CD4-positive, alpha-beta memory T cell (primary cell): ENCODE measurements at regions not wholly inside any gene's neighbourhood (a gene's known extent, or its start where the extent isn't known, plus 50 kb on each side); places are given as distances from the start of the nearest gene placed in this dataset.

Experiments used
- CTCF ChIA-PET: fragments of 350-600 bp; sonication (Branson Sonifier 250); formaldehyde crosslinking; loops from one replicate; lab custom pipeline; 2021; ENCODE audit warnings: inconsistent platforms; ENCODE audit not compliant: partially characterized antibody; lab: Charles Lee
- POLR2A ChIA-PET: fragments of 350-600 bp; sonication (Branson Sonifier 250); formaldehyde crosslinking; loops from one replicate; lab custom pipeline; 2021; ENCODE audit not compliant: partially characterized antibody; lab: Charles Lee
- DNase-seq, 5 donors: peaks; one replicate each; pipeline versions ENCODE4 v3.0.0 to v3.0.0-alpha.2; 2020 to 2022; ENCODE audit warnings: mixed read lengths in 1 of 5
- H3K27ac ChIP-seq: one replicate; pipeline ENCODE4 v1.7.0; 2013; ENCODE audit warnings: low read depth, low read length
- H3K27me3 ChIP-seq: 2 replicates; pipeline ENCODE4 v1.7.0; 2013; ENCODE audit warnings: mild to moderate bottlenecking, low read length, moderate library complexity; ENCODE audit not compliant: insufficient read depth
- H3K36me3 ChIP-seq: 2 replicates; pipeline ENCODE4 v1.7.0; 2013; ENCODE audit warnings: mild to moderate bottlenecking, low read length, moderate library complexity; ENCODE audit not compliant: insufficient read depth
- H3K4me1 ChIP-seq: 2 replicates; pipeline ENCODE4 v1.7.0; 2013; ENCODE audit warnings: mild to moderate bottlenecking, low read length, moderate library complexity; ENCODE audit not compliant: insufficient read depth
- H3K4me3 ChIP-seq, 2 donors: one replicate each; pipeline ENCODE4 v1.7.0; 2013; ENCODE audit warnings: low read length in 2 of 2, mild to moderate bottlenecking in 1 of 2
- H3K9me3 ChIP-seq, 2 donors: one replicate each; pipeline ENCODE4 v1.7.0; 2013; ENCODE audit warnings: low read length in 2 of 2, control low read depth in 1 of 2; ENCODE audit not compliant: control insufficient read depth in 1 of 2
- H3K27ac Mint-ChIP-seq, 7 donors: one replicate each; pipeline ENCODE4 v1.8.0; 2020 to 2021; ENCODE audit warnings: mixed read lengths in 7 of 7, mild to moderate bottlenecking in 6 of 7, inconsistent platforms in 3 of 7, moderate library complexity in 3 of 7
- H3K27me3 Mint-ChIP-seq, 2 donors: one replicate each; pipeline ENCODE4 v1.8.0; 2020 to 2021; ENCODE audit warnings: mixed read lengths in 2 of 2
- H3K36me3 Mint-ChIP-seq, 2 donors: one replicate each; pipeline ENCODE4 v1.8.0; 2020 to 2021; ENCODE audit warnings: mixed read lengths in 2 of 2, inconsistent platforms in 1 of 2, mild to moderate bottlenecking in 1 of 2
- H3K4me1 Mint-ChIP-seq, 4 donors: one replicate each; pipeline ENCODE4 v1.8.0; 2020 to 2021; ENCODE audit warnings: mixed read lengths in 4 of 4, mild to moderate bottlenecking in 1 of 4
- H3K4me3 Mint-ChIP-seq, 8 donors: one replicate each; pipeline ENCODE4 v1.8.0; 2020 to 2021; ENCODE audit warnings: mixed read lengths in 8 of 8, mild to moderate bottlenecking in 7 of 8, moderate library complexity in 6 of 8, inconsistent platforms in 3 of 8
- H3K9me3 Mint-ChIP-seq, 8 donors: one replicate each; pipeline ENCODE4 v1.8.0; 2020 to 2021; ENCODE audit warnings: mixed read lengths in 8 of 8, mild to moderate bottlenecking in 5 of 8, inconsistent platforms in 3 of 8, moderate library complexity in 1 of 8
- intact Hi-C: fragments of 100-400 bp; cut with micrococcal nuclease; formaldehyde crosslinking; loops from one replicate; pipeline ENCODE4 v1.15.1; 2023

- no peaks in the 10 kb centered on the region for H3K9me3 ChIP-seq
- no peaks in the 10 kb centered on the region for H3K36me3 Mint-ChIP-seq
- H3K4me3 Mint-ChIP-seq = no peak overlapping the region
- POLR2A ChIA-PET = no interaction called here
- CTCF ChIA-PET = no interaction called here
- no peaks in the 10 kb centered on the region for H3K4me1 ChIP-seq
- no peak for DNase-seq
- no peaks in the 10 kb centered on the region for H3K36me3 ChIP-seq
- no peaks in the 10 kb centered on the region for H3K27me3 ChIP-seq
- H3K27ac ChIP-seq = no peak overlapping the region
- H3K4me3 ChIP-seq = no peak overlapping the region
- H3K4me1 Mint-ChIP-seq = no peaks in the 10 kb centered on the region
- intact Hi-C loops = no loop called here
- H3K27me3 Mint-ChIP-seq = peaks cover 0 to 2% of the 10 kb centered on the region in 2 donors
- peaks cover 0 to 15% (median 1%) of the 10 kb centered on the region in 8 donors for H3K9me3 Mint-ChIP-seq
- no peak overlapping the region for H3K27ac Mint-ChIP-seq
Measured at GRCh38 chr9:115862021-115862420, 291.6 kb upstream of the PAPPA start.

DNA sequence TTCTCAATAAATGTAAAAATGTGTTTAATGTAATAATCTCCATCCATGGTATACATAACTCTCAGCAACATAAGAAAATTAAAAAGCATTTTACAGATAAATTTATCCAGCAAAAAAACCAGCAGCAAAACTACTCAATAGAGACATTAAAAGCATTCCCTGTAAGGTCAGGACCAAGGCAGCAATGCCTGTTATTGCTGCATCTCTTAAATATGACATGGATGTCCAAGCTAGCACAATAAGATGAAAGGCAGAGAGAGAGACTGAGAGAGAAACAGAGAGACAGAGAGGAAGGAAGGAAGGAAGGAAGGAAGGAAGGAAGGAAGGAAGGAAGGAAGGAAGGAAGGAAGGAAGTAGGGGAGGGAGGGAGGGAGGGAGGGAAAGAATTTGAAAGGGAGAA is 289.0 kb upstream of the PAPPA start:
- Mint-ChIP-seq H3K27ac (no peak overlapping the region), H3K4me1 (no peaks in the 10 kb centered on the region), H3K4me3 (no peak overlapping the region), H3K27me3 (peaks cover 0 to 2% of the 10 kb centered on the region in 2 donors), H3K9me3 (peaks cover 0 to 10% (median 0%) of the 10 kb centered on the region in 8 donors), H3K36me3 (no peaks in the 10 kb centered on the region)
- intact Hi-C loops = no loop called here
- no peaks in the 10 kb centered on the region for H3K36me3 ChIP-seq
- no peaks in the 10 kb centered on the region for H3K27me3 ChIP-seq
- no peaks in the 10 kb centered on the region for H3K9me3 ChIP-seq
- no peak overlapping the region for H3K27ac ChIP-seq
- CTCF ChIA-PET = no interaction called here
- H3K4me3 ChIP-seq = no peak overlapping the region
- POLR2A ChIA-PET = no interaction called here
- no peak for DNase-seq
- H3K4me1 ChIP-seq = no peaks in the 10 kb centered on the region

- H3K27ac Mint-ChIP-seq = no peak overlapping the region
- Histone ChIP-seq H3K4me3 (no peak overlapping the region), H3K36me3 (no peaks in the 10 kb centered on the region), H3K27ac (no peak overlapping the region), H3K4me1 (no peaks in the 10 kb centered on the region), H3K9me3 (no peaks in the 10 kb centered on the region), H3K27me3 (no peaks in the 10 kb centered on the region)
- intact Hi-C loops = no loop called here
- no peak for DNase-seq
- H3K36me3 Mint-ChIP-seq = no peaks in the 10 kb centered on the region
- H3K9me3 Mint-ChIP-seq = peaks cover 0 to 4% (median 0%) of the 10 kb centered on the region in 8 donors
- CTCF ChIA-PET = no interaction called here
- H3K4me1 Mint-ChIP-seq = no peaks in the 10 kb centered on the region
- no peak overlapping the region for H3K4me3 Mint-ChIP-seq
- POLR2A ChIA-PET = no interaction called here
- H3K27me3 Mint-ChIP-seq = peaks cover 0 to 2% of the 10 kb centered on the region in 2 donors
Measured at GRCh38 chr9:115867326-115867725, 286.3 kb upstream of the PAPPA start.

GRCh38 chr9:115877852-115878438 is 275.6 kb upstream of the PAPPA start:
- Histone ChIP-seq H3K36me3 (no peaks in the 10 kb centered on the region), H3K4me1 (no peaks in the 10 kb centered on the region), H3K27me3 (no peaks in the 10 kb centered on the region), H3K27ac (no peak overlapping the region), H3K9me3 (no peaks in the 10 kb centered on the region), H3K4me3 (no peak overlapping the region)
- POLR2A ChIA-PET = no interaction called here
- Mint-ChIP-seq H3K27ac (no peak overlapping the region), H3K4me3 (no peak overlapping the region), H3K36me3 (no peaks in the 10 kb centered on the region), H3K27me3 (no peaks in the 10 kb centered on the region), H3K9me3 (peaks cover 0 to 7% (median 2%) of the 10 kb centered on the region in 8 donors), H3K4me1 (no peaks in the 10 kb centered on the region)
- intact Hi-C loops = no loop called here
- no peak for DNase-seq
- CTCF ChIA-PET = no interaction called here

GRCh38 chr9:115879451-115879850 is 274.1 kb upstream of the PAPPA start:
- H3K36me3 Mint-ChIP-seq = no peaks in the 10 kb centered on the region
- H3K4me3 Mint-ChIP-seq = no peak overlapping the region
- no peak for DNase-seq
- H3K27me3 Mint-ChIP-seq = no peaks in the 10 kb centered on the region
- no peaks in the 10 kb centered on the region for H3K27me3 ChIP-seq
- ChIA-PET CTCF (no interaction called here), POLR2A (no interaction called here)
- no peaks in the 10 kb centered on the region for H3K4me1 ChIP-seq
- intact Hi-C loops = no loop called here
- no peak overlapping the region for H3K4me3 ChIP-seq
- no peaks in the 10 kb centered on the region for H3K36me3 ChIP-seq
- H3K27ac ChIP-seq = no peak overlapping the region
- no peaks in the 10 kb centered on the region for H3K4me1 Mint-ChIP-seq
- H3K9me3 ChIP-seq = no peaks in the 10 kb centered on the region
- H3K9me3 Mint-ChIP-seq = peaks cover 0 to 7% (median 2%) of the 10 kb centered on the region in 8 donors
- H3K27ac Mint-ChIP-seq = no peak overlapping the region

- Histone ChIP-seq H3K4me3 (no peak overlapping the region), H3K27me3 (no peaks in the 10 kb centered on the region), H3K4me1 (no peaks in the 10 kb centered on the region), H3K27ac (no peak overlapping the region), H3K9me3 (no peaks in the 10 kb centered on the region), H3K36me3 (no peaks in the 10 kb centered on the region)
- no peaks in the 10 kb centered on the region for H3K27me3 Mint-ChIP-seq
- no peak for DNase-seq
- H3K4me1 Mint-ChIP-seq = no peaks in the 10 kb centered on the region
- H3K4me3 Mint-ChIP-seq = no peak overlapping the region
- ChIA-PET CTCF (no interaction called here), POLR2A (no interaction called here)
- no peaks in the 10 kb centered on the region for H3K36me3 Mint-ChIP-seq
- intact Hi-C loops = no loop called here
- no peak overlapping the region for H3K27ac Mint-ChIP-seq
- peaks cover 0 to 7% (median 2%) of the 10 kb centered on the region in 8 donors for H3K9me3 Mint-ChIP-seq
Measured at GRCh38 chr9:115880221-115880885, 273.2 kb upstream of the PAPPA start.

GRCh38 chr9:115882911-115883310 is 270.7 kb upstream of the PAPPA start:
- no peaks in the 10 kb centered on the region for H3K27me3 Mint-ChIP-seq
- no peak overlapping the region for H3K27ac Mint-ChIP-seq
- peaks cover 0 to 5% (median under 1%) of the 10 kb centered on the region in 8 donors for H3K9me3 Mint-ChIP-seq
- CTCF ChIA-PET = no interaction called here
- no peak overlapping the region for H3K27ac ChIP-seq
- no peaks in the 10 kb centered on the region for H3K36me3 Mint-ChIP-seq
- no peaks in the 10 kb centered on the region for H3K9me3 ChIP-seq
- no peak overlapping the region for H3K4me3 ChIP-seq
- DNase-seq = no peak
- no peak overlapping the region for H3K4me3 Mint-ChIP-seq
- no peaks in the 10 kb centered on the region for H3K4me1 ChIP-seq
- no peaks in the 10 kb centered on the region for H3K27me3 ChIP-seq
- POLR2A ChIA-PET = no interaction called here
- no peaks in the 10 kb centered on the region for H3K36me3 ChIP-seq
- intact Hi-C loops = no loop called here
- H3K4me1 Mint-ChIP-seq = no peaks in the 10 kb centered on the region
